Progenitor cell of endocrine pancreas (in vitro differentiated cells): ENCODE measurements at regions not wholly inside any gene's neighbourhood (a gene's known extent, or its start where the extent isn't known, plus 50 kb on each side); places are given as distances from the start of the nearest gene placed in this dataset.

ENCODE experiments used
- DNase-seq: peaks from one replicate; pipeline ENCODE4 v3.0.0; 2021; ENCODE audit warnings: low spot score; ENCODE audit not compliant: unreplicated experiment
- H3K27ac Mint-ChIP-seq: 2 replicates; pipeline ENCODE4 v1.8.0; 2021; ENCODE audit warnings: mild to moderate bottlenecking, moderate library complexity, mixed read lengths
- H3K27me3 Mint-ChIP-seq: 2 replicates; pipeline ENCODE4 v1.8.0; 2021; ENCODE audit warnings: mixed read lengths
- H3K36me3 Mint-ChIP-seq: 2 replicates; pipeline ENCODE4 v1.8.0; 2022; ENCODE audit warnings: mixed read lengths; ENCODE audit not compliant: insufficient read depth
- H3K4me1 Mint-ChIP-seq: 2 replicates; pipeline ENCODE4 v1.8.0; 2021; ENCODE audit warnings: low read depth, mixed read lengths
- H3K4me3 Mint-ChIP-seq: 2 replicates; pipeline ENCODE4 v1.8.0; 2021; ENCODE audit warnings: low read depth, mild to moderate bottlenecking, moderate library complexity, mixed read lengths
- H3K9me3 Mint-ChIP-seq: 2 replicates; pipeline ENCODE4 v1.8.0; 2021; ENCODE audit warnings: low read depth, mixed read lengths
- TF ChIP-seq, protein P1 (sequence below): fragments of 200-600 bp; sonication (generic); IDR thresholded peaks from one replicate; pipeline ENCODE4 v1.5.0; 2021; ENCODE audit warnings: antibody characterized with exemption, mild to moderate bottlenecking; ENCODE audit not compliant: unreplicated experiment

- no peak for DNase-seq
- Mint-ChIP-seq H3K9me3 (no peaks in the 10 kb centered on the region), H3K4me1 (no peaks in the 10 kb centered on the region), H3K4me3 (no peak overlapping the region), H3K36me3 (no peaks in the 10 kb centered on the region), H3K27me3 (no peaks in the 10 kb centered on the region), H3K27ac (no peak overlapping the region)
- TF ChIP-seq, protein P1, sequence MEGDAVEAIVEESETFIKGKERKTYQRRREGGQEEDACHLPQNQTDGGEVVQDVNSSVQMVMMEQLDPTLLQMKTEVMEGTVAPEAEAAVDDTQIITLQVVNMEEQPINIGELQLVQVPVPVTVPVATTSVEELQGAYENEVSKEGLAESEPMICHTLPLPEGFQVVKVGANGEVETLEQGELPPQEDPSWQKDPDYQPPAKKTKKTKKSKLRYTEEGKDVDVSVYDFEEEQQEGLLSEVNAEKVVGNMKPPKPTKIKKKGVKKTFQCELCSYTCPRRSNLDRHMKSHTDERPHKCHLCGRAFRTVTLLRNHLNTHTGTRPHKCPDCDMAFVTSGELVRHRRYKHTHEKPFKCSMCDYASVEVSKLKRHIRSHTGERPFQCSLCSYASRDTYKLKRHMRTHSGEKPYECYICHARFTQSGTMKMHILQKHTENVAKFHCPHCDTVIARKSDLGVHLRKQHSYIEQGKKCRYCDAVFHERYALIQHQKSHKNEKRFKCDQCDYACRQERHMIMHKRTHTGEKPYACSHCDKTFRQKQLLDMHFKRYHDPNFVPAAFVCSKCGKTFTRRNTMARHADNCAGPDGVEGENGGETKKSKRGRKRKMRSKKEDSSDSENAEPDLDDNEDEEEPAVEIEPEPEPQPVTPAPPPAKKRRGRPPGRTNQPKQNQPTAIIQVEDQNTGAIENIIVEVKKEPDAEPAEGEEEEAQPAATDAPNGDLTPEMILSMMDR: no peak
These were observed 231.8 kb upstream of the THRB start for GRCh38 chr3:24726423-24726822.

DNA sequence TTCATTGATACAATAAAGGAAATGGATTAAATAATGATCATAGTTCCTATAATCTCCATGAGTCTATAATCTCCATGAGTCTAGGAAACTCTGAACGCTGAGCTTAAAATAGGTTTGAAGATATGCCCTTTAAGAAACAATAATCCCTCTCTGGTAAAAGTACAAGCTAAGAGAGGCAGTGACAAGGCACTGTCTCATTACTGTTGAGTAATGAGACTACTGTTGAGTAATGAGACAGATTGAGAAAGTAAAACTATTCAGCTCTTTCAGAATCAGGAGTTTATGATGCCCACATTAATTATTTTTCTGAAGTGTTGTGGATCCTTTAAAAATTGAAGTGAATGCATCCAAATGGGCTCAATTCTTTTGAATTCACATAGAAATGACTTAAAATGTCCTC lies 235.5 kb upstream of the THRB start:
- DNase-seq: no peak

DNA sequence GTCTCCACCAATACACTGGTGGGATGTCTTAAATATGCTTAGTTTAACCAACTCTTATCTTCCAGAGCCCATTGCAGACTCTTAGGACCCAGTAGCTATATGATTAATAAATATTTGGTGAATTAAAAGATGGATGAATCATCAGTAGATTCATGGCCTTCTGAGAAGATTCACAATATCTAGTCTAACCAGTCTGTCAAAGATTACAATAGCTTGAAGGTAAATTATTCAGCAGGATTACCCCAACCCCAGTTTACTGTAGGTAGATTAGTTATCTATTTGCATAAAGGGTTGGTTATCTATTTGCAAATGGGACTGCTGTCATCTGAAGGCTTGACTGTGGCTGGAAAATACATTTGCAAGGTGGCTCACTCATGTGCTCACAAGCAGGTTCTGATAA lies 239.4 kb upstream of the THRB start:
- TF ChIP-seq, protein P1: no peak
- DNase-seq: no peak
- Mint-ChIP-seq H3K36me3 (no peaks in the 10 kb centered on the region), H3K27ac (no peak overlapping the region), H3K9me3 (no peaks in the 10 kb centered on the region), H3K27me3 (no peaks in the 10 kb centered on the region), H3K4me1 (no peaks in the 10 kb centered on the region), H3K4me3 (no peak overlapping the region)

More for the DNA sequence above, 235.5 kb upstream of the THRB start:
- TF ChIP-seq, protein P1: no peak
- H3K27ac Mint-ChIP-seq: no peak overlapping the region
- H3K27me3 Mint-ChIP-seq: no peaks in the 10 kb centered on the region
- no peaks in the 10 kb centered on the region for H3K9me3 Mint-ChIP-seq
- no peak overlapping the region for H3K4me3 Mint-ChIP-seq
- H3K4me1 Mint-ChIP-seq: no peaks in the 10 kb centered on the region
- no peaks in the 10 kb centered on the region for H3K36me3 Mint-ChIP-seq

- H3K27ac Mint-ChIP-seq: no peak overlapping the region
- DNase-seq: no peak
- peaks cover 8% of the 10 kb centered on the region for H3K4me1 Mint-ChIP-seq
- H3K9me3 Mint-ChIP-seq: no peaks in the 10 kb centered on the region
- TF ChIP-seq, protein P1: no peak
- H3K27me3 Mint-ChIP-seq: peaks cover 3% of the 10 kb centered on the region
- H3K36me3 Mint-ChIP-seq: no peaks in the 10 kb centered on the region
- H3K4me3 Mint-ChIP-seq: no peak overlapping the region
These were observed 242.1 kb upstream of the THRB start for GRCh38 chr3:24736701-24737100.

DNA sequence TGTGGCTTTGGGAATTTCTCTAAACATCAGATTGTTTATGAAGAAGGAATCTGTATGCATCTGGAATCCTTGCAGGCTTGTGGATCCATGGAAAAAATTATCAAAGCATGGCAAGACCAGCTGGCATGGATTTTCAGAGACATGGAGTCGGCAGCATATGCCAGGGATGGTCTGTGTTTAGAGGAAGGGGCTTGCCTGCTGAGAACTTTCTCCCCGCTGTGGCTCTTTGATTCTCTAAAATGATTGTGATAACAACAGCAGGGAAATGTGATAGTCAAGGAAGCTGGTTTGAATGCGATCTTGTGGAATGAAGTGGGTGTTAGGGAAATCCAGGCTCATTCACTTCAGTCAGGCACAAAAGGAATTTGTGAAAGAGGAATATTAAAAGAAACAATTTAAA lies 245.7 kb upstream of the THRB start:
- no peaks in the 10 kb centered on the region for H3K36me3 Mint-ChIP-seq
- no peak for DNase-seq
- no peaks in the 10 kb centered on the region for H3K9me3 Mint-ChIP-seq
- H3K4me3 Mint-ChIP-seq: no peak overlapping the region
- H3K27ac Mint-ChIP-seq: no peak overlapping the region
- TF ChIP-seq, protein P1: no peak
- peaks cover 8% of the 10 kb centered on the region for H3K4me1 Mint-ChIP-seq
- peaks cover 3% of the 10 kb centered on the region for H3K27me3 Mint-ChIP-seq

GRCh38 chr3:24741506-24741905 lies 246.9 kb upstream of the THRB start:
- Mint-ChIP-seq H3K36me3 (no peaks in the 10 kb centered on the region), H3K4me3 (no peak overlapping the region), H3K4me1 (peaks cover 8% of the 10 kb centered on the region), H3K27me3 (peaks cover 3% of the 10 kb centered on the region), H3K27ac (no peak overlapping the region), H3K9me3 (no peaks in the 10 kb centered on the region)
- no peak for DNase-seq
- TF ChIP-seq, protein P1: no peak
